ENCODE measurements at regions not wholly inside any gene's neighbourhood (a gene's known extent, or its start where the extent isn't known, plus 50 kb on each side); places are given as distances from the start of the nearest gene placed in this dataset.

DNA sequence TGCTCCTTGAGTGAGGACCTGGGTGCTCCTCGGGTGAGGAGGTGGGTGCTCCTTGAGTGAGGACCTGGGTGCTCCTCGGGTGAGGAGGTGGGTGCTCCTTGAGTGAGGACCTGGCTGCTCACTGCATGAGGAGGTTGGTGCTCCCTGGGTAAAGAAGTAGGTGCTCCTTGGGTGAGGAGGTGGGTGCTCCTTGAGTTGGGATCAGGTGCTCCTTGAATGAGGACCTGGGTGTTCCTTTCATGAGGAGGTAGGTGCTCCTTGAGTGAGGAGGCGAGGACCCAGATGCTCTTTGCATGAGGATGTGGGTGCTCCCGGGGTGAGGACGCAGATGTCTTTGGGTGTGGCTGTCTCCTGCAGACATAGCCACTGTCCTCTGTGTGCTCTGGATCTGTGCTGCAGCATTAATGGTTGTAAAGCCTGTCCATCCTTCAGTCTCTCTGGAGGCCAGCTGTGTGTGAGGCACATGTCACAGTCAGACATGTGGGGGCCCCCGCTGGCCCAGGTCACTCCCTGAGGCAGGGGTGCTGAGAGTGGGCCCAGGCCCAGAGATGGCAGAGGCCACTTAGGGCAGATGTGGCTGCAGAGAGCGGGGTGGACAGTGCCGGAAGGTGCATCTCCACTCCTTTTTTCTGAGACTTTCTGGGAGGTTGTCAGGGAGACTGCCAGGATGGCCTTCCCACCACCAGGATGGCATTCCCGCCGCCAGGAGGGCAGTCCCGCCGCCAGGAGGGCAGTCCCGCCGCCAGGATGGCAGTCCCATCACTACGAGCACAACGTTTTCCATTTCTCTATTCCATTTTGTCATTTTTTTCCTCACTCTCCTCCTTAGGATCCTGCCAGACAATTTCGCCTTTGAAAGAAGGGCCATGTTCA is 101.8 kb downstream of the HMX1 start:
- TF ChIP-seq POLR2A (IDR thresholded peaks at IDR 0.05) (no peak), CTCF (IDR thresholded peaks at IDR 0.05) (no peak)
